IPS DF 19.7 (cell line): ENCODE measurements at regions not wholly inside any gene's neighbourhood (a gene's known extent, or its start where the extent isn't known, plus 50 kb on each side); places are given as distances from the start of the nearest gene placed in this dataset.
"Not testable (repeated sequence)": the region's sequence is repeated elsewhere in the genome, so short reads cannot be mapped to it uniquely, and the experiment has no call there.

ENCODE experiments used
- DNase-seq: peaks from one replicate; pipeline ENCODE4 v3.0.0-alpha.2; 2013; ENCODE audit warnings: low read depth, low spot score

DNA sequence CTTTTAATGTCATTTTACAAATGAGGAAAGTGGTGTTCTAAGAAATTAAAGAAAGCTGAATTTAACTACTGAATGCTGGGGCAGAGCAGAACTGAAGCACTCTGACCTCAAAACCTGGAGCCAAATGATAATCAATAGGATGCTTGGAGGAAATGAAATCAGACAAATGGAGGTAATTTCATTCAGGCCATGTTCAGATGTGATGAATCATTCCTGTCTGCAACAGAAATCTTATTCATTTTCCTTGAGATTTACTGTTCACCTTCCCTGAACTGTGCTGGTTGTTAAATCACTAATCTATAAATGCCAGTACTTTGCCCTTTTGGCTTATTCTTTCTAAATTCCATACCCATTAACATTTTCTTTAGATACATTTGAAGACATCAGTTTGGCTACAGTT is 85.6 kb upstream of the SNX7 start:
- no peak for DNase-seq

DNA sequence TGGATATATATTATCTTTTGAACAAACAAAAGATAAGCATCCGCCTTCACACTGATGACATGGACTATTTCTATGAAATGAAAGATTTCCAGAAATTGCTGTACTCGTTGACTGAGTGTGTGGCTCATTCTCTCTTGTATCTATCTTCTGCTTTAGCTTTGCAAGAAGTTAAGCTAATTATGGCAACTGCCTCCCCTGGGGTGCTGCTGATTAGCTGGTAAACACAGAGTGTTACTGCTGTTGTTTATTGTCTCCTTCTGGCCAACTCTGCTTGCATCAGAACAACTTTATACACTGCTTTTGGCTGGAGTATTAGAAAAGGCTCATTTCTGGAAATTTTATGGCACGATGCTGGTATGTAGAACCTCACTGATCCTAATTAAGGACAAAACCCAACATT is 95.6 kb upstream of the SNX7 start:
- no peak for DNase-seq

DNA sequence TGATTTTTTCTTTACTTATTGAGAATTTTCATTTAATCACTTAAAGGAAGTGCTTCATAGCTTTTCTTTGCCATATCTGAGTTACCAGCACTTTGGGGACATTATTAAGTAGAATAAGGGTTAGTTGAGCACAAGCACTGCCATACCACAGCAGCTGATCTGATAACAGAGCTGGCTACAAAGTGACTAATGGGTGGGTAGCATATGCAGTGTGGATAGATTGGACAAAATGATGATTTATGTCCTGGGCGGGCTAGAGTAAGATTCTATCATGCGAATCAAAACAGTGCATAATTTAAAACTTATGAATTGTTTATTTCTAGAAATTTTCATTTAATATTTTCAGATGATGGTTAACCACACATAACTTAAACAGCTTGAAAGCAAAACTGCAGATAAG is 102.2 kb upstream of the SNX7 start:
- no peak for DNase-seq

DNA sequence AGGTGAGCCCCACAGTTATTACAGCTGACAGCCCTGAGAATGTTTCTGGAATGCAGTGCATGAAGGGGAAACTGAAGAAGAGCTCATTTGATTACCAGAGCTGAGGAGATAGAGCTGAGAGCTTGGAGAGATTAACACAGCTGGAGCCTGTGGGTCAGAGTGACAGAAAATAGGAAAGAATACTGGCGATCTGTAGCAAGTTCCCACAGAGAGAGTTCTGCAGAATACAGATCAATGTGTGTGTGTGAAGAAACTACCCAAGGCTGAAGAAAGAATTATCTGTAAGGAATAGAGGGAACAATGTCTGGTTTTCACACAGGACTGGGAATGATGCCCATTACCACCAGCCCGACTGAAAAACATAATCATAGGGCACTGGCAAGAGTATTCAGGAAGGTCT is 103.6 kb upstream of the SNX7 start:
- DNase-seq, result no peak

DNA sequence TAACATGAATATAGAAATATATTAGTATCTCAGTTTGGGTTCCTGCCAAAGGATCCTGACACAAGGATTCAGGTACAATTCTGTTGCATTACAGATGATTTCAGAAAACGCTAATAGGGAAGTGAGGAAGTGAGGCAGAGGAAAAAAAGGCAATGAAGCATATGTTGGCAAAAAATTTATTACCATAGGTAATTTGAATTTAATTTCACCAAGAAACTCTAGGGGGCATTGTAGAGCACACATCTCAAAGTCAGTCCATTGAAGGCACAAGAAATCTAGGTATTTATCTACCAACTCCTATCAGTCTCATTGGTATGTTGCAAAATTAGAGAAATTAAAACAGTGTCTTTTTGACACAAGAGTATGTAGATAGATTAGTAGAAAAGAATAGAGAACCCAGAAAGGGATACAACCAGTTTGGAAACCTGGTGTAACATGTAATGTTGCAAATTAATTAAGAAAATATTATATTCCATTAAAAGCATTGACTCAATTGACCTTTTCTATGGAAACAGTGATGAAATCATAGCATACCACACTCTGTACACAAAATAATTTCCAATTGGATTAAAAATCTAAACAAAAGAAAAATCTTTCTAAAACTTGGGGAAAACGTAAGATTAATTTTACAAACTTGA is 104.9 kb upstream of the SNX7 start:
- DNase-seq, result no peak

DNA sequence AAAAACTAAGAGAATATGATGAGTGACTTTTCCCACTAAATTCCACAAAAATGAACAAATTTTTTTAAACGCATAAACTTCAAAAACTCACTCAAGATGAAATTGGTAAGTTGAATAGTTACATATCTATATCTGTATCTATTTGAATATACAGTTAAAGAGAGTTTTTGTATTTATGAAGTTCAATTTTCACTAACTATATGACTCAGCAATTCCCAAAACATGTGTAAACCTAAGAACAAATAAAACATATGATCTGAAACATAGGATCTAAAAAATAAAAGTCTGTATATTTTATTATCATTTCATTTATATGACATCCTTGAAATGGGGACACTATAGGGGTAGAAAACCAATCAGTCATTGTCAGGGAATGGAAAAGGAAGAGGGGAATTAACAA is 105.7 kb upstream of the SNX7 start:
- no peak for DNase-seq

DNA sequence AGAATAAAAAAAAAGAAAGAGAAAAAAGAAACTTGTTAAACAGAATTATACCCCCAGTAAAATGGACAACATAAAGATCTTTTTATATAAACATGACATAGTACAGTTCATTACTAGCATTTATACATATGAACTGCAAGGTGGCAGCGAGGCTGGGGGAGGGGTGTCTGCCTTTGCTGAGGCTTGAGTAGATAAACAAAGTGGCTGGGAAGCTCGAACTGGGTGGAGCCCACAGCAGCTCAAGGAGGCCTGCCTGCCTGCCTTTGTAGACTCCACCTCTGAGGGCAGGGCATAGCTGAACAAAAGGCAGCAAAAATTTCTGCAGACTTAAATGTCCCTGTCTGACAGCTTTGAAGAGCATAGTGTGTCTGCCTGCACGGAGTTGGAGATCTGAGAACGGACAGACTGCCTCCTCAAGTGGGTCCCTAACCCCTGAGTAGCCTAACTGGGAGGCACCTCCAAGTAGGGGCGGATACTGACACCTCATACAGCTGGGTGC is 108.9 kb upstream of the SNX7 start:
- DNase-seq, result not testable (repeated sequence)

DNA sequence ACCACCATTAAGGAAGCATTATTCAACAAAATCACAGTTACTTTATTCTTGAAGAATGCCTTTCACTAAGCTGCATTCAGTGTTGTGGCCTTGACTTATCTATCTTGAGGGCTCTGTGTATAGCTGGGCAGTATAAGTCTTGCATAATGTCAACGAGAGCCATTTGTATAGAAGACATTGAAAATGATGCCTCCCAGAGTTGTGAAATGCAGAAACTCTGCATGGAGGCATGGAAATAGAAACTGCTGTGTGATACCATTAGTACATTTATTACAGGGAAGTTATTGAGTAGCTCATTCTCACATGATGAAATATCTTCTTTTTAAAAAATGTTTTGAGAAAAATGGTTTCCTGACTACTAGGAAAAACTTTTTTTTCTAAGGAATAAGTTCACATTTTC is 111.4 kb upstream of the SNX7 start:
- no peak for DNase-seq

DNA sequence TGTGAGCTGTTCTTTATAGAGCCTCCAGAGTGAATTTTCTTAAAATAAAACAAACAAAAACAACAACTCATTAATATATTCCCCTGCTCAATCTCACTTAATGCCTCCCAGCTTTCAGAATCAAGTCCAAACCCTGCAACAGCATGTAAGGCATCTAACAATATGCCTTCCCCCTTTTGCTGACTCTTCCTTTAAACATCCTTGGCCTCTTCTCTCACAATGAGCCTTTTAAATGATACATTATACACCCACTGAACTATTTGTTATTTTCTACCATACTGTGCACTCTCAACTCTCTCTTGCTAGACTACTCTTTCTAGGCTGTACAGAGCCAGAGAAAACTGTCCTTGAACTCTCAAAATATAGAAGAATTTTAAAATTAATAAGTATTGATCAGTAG is 115.2 kb upstream of the SNX7 start:
- DNase-seq, result no peak

DNA sequence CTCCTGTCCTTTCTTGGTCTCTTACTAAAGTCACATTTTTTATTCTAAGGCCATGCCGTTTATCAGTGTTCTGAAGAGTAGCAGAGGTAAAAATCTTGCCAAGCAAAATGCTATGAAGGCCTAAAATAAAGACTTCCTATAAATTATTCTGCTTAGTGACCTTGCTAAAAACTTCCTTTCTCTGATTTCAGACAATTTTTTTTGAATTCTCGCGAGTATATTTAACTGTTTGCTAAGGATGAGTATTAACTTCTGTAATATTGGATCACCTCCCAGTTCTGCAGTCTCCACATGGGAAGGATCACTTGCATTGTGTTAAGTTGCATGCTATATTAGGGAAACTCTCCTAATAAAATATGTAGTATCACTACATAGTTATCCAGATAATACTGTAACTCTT is 123.4 kb upstream of the SNX7 start:
- DNase-seq, result no peak

DNA sequence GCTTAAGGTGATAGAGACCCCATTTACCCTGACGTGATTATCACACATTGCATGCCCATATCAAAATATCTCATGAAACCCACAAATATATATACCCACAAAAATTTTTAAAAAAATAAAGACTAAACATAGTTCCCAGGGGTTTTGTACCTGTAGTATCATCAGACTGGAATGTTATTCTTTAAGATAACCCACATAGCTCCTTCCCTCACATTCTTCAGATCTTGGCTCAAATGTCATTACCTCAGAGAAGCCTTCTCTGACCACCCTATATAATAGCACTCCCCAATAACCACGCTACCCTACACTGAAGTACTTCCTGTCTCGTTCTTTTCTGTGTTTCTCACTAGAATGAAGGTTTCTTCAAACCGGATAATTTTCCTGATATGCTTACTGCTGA is 138.3 kb upstream of the SNX7 start:
- no peak for DNase-seq

DNA sequence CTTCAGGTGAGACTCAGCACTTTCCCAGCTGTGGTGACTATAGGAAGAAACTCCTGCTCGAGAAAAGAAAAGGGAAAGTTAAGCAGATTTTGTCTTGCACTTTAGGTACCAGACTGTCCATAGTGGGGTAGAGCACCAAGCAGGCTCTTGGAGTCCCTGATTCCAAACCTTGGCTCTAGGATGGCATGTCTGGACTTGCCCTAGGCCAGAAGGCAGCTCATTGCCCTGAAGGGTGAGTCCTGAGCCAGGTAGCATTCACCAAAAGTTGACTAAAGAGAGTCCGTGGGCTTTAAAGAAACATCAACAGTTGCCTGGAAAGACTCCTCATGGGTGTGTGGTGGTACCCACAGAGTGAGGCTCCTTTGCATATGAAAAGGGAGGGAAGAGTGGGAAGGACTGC is 145.2 kb upstream of the SNX7 start:
- DNase-seq, result no peak

DNA sequence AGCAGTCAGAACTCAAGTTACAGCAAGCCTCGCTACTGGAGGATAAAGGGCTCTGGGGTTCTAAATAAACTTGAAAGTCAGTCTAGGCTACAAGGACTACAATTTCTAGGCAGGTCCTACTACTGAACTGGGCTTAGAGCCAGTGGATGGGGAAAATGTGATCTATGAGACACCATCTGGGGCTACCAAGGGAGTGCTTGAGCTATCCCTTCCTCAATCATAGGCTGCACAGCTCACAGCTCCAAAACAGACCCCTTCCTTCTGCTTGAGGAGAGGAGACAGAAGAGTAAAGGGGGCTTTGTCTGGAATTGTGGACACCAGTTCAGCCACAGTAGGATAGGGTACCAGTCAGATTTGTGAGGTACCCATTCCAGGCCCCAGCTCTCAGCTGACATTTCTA is 145.8 kb upstream of the SNX7 start:
- DNase-seq, result no peak

DNA sequence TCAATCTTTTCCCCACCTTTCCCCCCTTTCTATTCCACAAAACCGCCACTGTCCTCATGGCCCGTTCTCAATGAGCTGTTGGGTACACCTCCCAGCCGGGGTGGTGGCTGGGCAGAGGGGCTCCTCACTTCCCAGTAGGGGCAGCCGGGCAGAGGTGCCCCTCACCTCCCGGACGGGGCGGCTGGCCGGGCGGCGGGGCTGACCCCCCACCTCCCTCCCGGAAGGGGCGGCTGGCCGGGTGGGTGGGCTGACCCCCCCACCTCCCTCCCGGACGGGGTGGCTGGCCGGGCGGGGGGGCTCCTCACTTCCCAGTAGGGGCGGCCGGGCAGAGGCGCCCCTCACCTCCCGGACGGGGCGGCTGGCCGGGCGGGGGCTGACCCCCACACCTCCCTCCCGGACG is 149.3 kb upstream of the SNX7 start:
- not testable (repeated sequence) for DNase-seq

DNA sequence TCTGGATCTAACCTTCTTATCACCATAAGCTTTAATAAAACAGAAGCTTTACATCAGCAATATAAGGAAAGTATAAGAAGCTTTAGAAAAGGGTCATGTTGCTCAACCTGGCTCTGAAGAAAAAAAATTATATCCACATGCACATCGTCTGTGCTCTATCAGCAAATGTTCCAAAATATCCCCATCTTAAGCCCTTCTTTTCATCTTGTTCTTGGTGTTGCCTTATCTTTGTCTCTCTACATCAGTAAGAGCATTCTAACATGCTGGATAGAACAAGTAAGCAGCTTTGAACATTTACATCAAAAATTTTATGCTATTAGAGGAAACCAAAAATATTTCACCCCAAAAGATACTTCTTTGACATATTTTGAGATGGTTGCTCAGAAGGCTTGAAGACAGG is 157.8 kb upstream of the SNX7 start:
- no peak for DNase-seq

DNA sequence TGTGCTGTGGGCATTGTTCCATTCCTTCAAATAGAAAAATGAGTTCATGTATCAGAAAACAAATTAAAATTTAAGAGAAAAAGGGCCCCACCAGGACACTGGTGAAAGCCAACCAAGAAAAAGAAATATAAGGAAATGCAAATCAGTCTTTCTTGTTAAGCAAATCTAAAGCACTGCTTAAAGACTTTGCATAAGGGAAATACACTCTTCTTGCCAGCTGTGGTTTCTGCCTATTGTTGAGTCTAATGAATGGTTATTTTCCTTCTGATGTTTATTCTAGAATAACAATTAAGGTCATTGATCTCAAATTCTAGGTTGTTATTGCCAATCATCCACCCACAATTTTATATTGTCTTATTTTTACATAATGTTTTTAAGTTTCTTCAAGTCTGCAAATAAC is 158.6 kb upstream of the SNX7 start:
- no peak for DNase-seq

DNA sequence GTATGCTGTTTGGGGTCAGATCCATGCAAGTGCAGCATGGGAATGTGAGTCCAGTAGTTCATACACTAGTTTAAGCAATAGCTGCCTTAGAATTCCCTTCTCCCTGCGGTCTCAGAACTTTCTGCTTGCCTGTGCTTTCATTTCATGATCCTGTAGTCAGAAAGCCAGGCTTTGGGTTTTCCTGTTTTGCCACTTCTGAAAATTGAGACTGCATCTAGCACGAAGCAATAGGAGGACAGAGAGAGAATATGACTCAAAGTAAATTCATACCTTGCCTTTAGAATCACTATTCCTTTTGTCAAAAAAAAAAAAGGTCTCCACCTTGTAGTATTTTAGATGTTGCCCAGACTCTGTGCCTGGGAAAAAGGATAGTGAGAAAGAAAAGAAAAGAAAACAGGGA is 161.2 kb upstream of the SNX7 start:
- DNase-seq, result no peak

DNA sequence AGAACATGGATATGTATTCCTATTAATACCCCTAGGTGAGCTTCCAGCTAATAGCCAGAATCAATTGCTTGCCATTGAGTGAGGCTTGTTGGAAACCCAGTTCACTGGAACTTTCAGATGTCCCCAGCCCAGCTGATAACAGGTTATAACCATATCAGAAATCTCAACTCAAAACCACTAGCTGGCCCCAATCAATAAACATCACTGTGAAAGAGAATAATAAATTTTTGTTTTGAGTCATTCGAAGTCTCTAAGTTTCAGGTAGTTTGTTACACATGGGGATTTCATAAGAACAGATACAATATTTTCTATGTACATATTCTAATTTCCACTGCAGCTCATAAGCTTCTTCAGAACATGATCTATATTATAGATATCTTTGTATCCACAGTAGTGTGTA is 162.9 kb upstream of the SNX7 start:
- DNase-seq, result no peak

DNA sequence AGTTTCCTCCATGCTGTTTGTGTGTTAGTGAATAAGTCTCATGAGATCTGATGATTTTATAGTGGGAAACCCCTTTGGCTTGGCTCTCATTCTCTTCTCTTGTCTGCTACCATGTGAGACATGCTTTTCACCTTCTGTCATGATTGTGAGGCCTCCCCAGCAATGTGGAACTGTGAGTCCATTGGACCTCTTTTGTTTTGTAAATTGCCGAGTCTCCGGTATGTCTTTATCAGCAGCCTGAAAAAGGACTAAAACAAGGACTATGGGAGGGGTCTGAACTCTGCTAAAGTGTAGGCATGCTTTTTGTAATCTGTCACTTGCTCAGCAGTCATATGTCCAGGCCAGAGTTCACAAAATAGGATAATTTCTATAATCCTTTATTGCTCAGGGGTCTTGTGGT is 164.0 kb upstream of the SNX7 start:
- no peak for DNase-seq

DNA sequence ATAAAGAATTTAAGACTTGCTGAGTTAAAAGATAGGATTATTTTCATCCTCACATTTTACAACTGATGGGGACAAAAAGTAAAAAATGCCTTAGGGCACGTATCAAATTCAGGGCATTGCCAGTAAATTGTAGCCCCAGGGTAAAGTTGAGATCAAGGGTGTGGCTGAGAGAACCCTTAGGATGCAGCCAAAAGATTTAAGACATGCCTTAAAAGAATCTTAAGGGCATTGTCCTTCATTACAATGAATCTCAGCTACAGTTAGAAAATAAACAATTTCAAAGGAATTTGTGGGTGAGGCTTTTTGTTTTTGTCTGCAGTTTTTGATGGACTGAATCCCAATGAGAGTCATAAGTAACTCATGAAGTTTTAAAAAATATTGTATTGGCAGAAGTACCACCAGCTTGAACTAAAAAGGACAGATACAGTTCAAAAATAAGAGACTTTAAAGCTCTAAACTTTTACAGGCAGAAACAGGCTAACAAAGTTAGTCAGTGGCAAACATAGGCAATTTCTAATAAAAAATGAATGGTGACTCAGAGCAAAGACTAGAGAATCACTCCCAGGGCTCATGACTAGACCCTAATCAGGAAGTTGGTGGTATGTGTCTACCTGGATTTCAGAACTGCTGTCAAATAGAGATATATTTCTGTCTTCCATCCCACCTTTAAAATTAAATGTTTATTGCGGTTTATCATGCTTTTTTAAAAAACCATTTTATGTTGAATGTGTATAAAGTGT is 165.1 kb upstream of the SNX7 start:
- DNase-seq, result no peak

DNA sequence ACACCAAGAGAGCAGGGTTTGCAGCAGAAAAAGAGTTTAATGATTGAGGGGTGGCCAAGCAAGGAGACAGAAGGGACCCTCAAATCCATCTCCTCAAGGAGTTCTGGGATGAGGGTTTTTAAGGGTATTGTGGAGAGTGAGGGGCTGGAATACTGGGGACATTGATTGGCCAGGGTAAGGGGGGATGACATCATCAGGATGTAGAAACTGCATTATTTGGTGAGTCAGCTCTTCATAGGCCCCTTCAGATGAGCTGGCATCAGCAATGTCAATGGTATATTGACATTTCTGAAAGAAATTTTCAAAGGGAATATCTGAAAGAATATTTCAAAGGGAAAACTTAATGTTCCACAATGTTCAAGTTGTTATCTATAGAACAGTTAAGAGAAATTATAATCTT is 168.1 kb upstream of the SNX7 start:
- DNase-seq, result no peak

DNA sequence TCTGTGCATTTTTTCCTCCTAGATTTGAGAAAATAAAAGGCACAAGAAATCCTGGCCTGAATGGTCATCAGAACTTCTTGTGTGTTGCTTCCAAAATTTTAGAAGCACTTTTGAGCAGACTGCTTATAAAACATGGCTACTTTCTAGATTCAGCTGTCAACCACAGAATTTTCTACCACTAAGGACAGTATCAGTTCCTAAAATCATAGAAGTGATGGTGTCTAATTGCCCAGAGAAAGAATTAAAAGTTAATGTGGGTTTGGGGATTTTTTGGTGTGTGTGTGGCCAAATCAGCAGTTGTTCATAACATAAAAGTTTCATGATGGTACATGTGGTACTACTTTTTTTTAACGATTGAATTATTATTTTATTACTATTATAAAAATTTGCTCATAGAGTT is 171.4 kb upstream of the SNX7 start:
- DNase-seq, result no peak

DNA sequence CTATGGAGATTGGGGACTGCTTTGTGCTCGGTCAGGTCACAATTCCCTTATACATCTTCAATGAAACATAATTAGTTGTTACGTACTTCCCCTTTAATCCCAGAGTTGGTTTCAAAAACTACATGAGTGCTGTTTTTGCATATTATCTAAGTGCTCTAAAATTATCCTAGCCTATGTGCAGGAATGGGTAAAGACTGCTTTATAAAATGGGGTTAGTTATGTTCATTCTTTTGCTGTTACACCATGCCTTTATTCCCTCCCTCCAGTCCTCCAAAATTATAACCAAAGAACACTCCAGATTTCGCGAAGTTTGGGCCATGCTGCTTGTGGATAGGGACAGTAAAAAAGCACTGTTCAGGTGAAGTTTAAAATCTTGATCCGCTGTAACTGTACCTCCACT is 173.9 kb upstream of the SNX7 start:
- no peak for DNase-seq

DNA sequence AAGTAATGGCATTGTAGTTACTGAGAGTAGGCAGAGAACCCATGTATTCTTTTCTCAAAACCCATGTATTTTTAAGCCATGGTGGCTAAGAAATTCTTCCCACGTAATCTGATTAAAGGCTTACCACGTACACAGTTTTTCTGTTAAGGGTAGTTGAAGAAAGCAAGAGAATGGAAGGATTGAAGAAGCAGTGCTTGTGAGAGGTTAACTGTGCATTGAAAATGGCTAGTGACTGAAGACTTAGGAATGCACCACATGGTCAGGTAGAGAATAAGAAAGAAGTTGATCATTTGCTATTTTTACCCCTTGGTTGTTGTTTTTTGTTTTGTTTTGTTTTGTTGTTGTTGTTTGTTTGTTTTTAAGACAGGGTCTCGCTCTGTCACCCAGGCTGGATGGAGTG is 178.9 kb upstream of the SNX7 start:
- DNase-seq, result no peak
